ENCODE measurements at regions not wholly inside any gene's neighbourhood (a gene's known extent, or its start where the extent isn't known, plus 50 kb on each side); places are given as distances from the start of the nearest gene placed in this dataset.
A peak's percentile ranks its signal among the peaks of the same experiment; 100 is the strongest.

DNA sequence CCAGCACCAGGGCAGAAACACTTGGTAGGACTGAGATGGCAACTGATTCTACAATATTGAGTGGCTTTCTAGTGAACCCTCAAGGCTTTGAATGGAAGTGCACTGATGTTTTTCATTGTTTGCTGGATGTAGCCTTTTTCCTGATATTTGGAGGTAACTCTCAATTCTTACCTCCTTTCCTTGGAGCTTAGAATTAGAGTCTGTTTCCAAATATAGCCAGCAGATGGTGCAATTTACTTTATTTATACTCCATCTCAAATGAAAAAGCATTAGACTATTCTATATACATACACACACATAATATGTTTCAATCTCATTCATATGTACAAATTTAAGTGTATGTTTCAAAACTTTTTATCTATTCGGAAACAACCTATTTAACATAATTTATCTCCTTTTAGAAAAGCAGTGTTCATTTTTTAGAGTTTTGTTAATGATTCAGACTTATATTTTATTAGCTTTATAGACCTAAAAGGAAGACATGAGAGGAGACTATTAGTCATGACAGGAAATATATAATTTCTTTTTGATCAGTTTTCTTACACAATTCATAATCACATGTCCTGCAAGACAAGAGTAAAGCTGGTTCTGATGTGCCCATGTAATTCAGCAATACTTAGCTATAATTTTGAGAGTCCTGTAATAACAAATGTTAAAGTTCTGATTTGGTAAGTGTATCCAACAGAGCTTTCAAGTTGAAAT lies 124.8 kb downstream of the NUP35 start:
- H3K36me3 ChIP-seq: no peaks in the 10 kb centered on the region
- H3K4me3 ChIP-seq: no peak overlapping the region
- no peaks in the 10 kb centered on the region for H3K4me1 ChIP-seq
- H3K27me3 ChIP-seq: no peaks in the 10 kb centered on the region
- H3K27ac ChIP-seq: no peak overlapping the region
- no peak for DNase-seq (ENCODE audit: low spot score in 2 of 2)
- no peak for TF ChIP-seq EP300 (IDR thresholded peaks at IDR 0.05)
- TF ChIP-seq, protein P1, sequence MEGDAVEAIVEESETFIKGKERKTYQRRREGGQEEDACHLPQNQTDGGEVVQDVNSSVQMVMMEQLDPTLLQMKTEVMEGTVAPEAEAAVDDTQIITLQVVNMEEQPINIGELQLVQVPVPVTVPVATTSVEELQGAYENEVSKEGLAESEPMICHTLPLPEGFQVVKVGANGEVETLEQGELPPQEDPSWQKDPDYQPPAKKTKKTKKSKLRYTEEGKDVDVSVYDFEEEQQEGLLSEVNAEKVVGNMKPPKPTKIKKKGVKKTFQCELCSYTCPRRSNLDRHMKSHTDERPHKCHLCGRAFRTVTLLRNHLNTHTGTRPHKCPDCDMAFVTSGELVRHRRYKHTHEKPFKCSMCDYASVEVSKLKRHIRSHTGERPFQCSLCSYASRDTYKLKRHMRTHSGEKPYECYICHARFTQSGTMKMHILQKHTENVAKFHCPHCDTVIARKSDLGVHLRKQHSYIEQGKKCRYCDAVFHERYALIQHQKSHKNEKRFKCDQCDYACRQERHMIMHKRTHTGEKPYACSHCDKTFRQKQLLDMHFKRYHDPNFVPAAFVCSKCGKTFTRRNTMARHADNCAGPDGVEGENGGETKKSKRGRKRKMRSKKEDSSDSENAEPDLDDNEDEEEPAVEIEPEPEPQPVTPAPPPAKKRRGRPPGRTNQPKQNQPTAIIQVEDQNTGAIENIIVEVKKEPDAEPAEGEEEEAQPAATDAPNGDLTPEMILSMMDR (IDR thresholded peaks at IDR 0.05): peak in 1 of 2 donors; percentile 43
- H3K9me3 ChIP-seq: no peaks in the 10 kb centered on the region
- WGBS: 4% methylated on average over 1 of the region's 1 CpG

DNA sequence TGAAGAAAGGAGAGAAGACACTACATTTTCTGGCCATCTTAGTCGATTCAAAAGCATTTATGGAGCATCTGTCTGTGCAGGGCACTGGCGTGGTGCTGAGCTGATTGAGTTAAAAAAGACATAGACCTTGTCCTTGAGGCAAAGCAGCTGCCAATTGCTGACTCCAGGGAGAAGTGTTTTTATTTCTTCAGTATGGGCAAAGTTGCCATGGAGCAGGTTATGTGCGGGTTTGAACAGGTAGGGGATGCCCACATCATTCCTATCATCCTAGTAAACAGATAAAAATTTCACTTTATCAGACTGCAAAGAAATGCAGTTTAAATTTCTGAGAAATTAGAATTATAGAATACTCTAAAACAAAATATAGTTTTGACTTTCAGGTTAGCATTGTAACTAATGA lies 125.8 kb downstream of the NUP35 start:
- H3K27me3 ChIP-seq: no peaks in the 10 kb centered on the region
- no peak overlapping the region for H3K27ac ChIP-seq
- DNase-seq (ENCODE audit: low spot score in 2 of 2): no peak
- H3K36me3 ChIP-seq: no peaks in the 10 kb centered on the region
- no peaks in the 10 kb centered on the region for H3K9me3 ChIP-seq
- TF ChIP-seq, protein P1 (IDR thresholded peaks at IDR 0.05): no peak
- TF ChIP-seq EP300 (IDR thresholded peaks at IDR 0.05): no peak
- no peak for TF ChIP-seq POLR2A (IDR thresholded peaks at IDR 0.05)
- no peak for TF ChIP-seq POLR2AphosphoS5 (IDR thresholded peaks at IDR 0.05)
- no peak overlapping the region for H3K4me3 ChIP-seq
- no peaks in the 10 kb centered on the region for H3K4me1 ChIP-seq
- 40% methylated on average over 3 of the region's 3 CpGs for WGBS

DNA sequence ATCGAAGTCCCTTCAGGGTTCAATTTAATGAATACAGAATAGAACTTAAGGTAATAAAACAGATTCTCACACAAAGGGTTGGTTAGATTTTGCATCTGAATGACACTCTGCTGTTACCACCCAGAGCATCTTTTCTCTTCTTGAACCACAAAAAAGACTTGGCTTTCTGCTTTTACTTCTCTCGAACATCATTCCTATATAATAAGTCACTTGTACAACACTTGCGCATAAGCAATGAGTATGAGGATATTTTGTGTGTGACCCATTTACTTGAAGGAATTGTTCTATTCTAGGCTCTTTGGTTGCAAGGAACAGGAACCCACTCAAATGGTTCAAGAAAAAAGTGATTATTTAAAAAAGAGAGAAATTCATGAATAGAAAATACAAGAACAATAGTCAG lies 126.2 kb downstream of the NUP35 start:
- H3K27me3 ChIP-seq: no peaks in the 10 kb centered on the region
- no peak overlapping the region for H3K27ac ChIP-seq
- H3K36me3 ChIP-seq: no peaks in the 10 kb centered on the region
- H3K4me3 ChIP-seq: no peak overlapping the region
- DNase-seq (ENCODE audit: low spot score in 2 of 2): no peak
- H3K9me3 ChIP-seq: no peaks in the 10 kb centered on the region
- TF ChIP-seq POLR2A (IDR thresholded peaks at IDR 0.05) (no peak), EP300 (IDR thresholded peaks at IDR 0.05) (no peak), POLR2AphosphoS5 (IDR thresholded peaks at IDR 0.05) (no peak)
- TF ChIP-seq, protein P1 (IDR thresholded peaks at IDR 0.05): no peak
- 70% methylated on average over 3 of the region's 3 CpGs for WGBS
- H3K4me1 ChIP-seq: no peaks in the 10 kb centered on the region

DNA sequence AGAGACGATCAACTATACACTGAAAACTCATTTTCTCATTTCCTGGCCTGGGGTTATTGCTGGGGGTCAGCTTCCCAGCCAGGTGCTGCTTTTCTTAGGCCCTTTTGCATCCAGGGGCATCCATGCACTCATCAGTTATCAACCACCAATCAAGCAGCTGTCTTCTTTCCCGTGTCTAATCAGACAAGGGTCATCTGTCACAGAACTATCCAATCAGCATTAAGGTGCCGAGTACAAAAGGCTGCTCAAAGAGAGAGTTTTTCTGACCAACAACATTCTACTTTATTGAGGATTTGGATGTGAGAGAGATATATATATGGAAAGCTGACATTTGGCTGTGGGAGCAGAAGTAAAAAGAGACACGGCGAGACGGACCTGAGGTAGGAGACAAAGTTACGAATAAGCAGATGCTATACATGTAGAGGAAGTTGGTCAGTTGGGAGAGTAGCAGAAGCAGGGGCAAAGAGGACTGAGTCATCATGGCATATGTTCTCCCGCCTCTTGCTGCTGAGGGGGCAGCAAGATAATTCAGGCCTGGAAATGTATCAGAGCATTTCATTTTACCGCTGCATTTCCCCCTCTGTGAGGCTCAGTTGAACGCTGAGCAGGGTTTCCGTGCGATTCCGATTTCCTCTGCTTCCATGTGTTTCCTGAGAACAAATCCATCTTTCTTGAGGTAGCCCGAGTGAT lies 129.3 kb downstream of the NUP35 start:
- no peaks in the 10 kb centered on the region for H3K9me3 ChIP-seq
- H3K36me3 ChIP-seq: no peaks in the 10 kb centered on the region
- no peak for DNase-seq (ENCODE audit: low spot score in 2 of 2)
- WGBS: 76% methylated on average over 14 of the region's 14 CpGs
- no peak overlapping the region for H3K4me3 ChIP-seq
- H3K27ac ChIP-seq: no peak overlapping the region
- H3K4me1 ChIP-seq: no peaks in the 10 kb centered on the region
- H3K27me3 ChIP-seq: no peaks in the 10 kb centered on the region
- no peak for TF ChIP-seq POLR2AphosphoS5 (IDR thresholded peaks at IDR 0.05)
- no peak for TF ChIP-seq EP300 (IDR thresholded peaks at IDR 0.05)
- TF ChIP-seq, protein P1 (IDR thresholded peaks at IDR 0.05): no peak
- TF ChIP-seq POLR2A (IDR thresholded peaks at IDR 0.05): no peak

DNA sequence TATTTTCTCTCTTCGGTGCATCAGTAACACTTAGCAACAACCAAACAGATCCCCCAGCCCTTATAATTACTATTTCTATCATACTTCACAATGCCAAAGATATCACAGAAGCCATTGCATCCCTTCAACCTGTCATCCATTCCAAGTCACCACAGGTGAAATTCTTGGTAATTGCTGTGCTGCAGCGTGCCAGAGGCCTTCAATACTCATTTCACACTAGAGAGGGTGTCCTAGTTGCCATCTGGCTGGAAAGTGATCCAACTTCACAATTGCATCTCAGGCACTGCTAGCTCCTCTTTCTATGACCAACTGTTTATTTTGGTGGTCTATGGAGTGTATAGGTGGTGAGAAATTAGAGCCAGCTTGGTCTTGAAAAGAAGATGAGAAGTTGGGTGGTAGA lies 131.2 kb downstream of the NUP35 start:
- Histone ChIP-seq H3K4me1 (no peaks in the 10 kb centered on the region), H3K27me3 (no peaks in the 10 kb centered on the region), H3K9me3 (no peaks in the 10 kb centered on the region), H3K4me3 (no peak overlapping the region), H3K36me3 (no peaks in the 10 kb centered on the region), H3K27ac (no peak overlapping the region)
- 81% methylated on average over 2 of the region's 2 CpGs for WGBS
- TF ChIP-seq POLR2A (IDR thresholded peaks at IDR 0.05): no peak
- no peak for TF ChIP-seq POLR2AphosphoS5 (IDR thresholded peaks at IDR 0.05)
- no peak for DNase-seq (ENCODE audit: low spot score in 2 of 2)

All from suprapubic skin (tissue), 4 donors.